ENCODE measurements at regions not wholly inside any gene's neighbourhood (a gene's known extent, or its start where the extent isn't known, plus 50 kb on each side); places are given as distances from the start of the nearest gene placed in this dataset.

- no CpG with 5 or more reads among the region's 2 CpGs for WGBS (ENCODE audit: insufficient coverage)
- POLR2A ChIA-PET, result no interaction called here
Measured at GRCh38 chr13:64767054-64767453, 2463.1 kb downstream of the PCDH9 start.

GRCh38 chr13:64765636-64766035, 2464.5 kb downstream of the PCDH9 start:
- Histone ChIP-seq H3K36me3 (ENCODE audit: control insufficient read depth in 4 of 4, insufficient read depth in 4 of 4, low read length in 3 of 4) (no peaks in the 10 kb centered on the region), H3K27me3 (replicated peaks in 2 of 5; ENCODE audit: control insufficient read depth in 4 of 5, insufficient read depth in 5 of 5, low read length in 4 of 5) (no peaks in the 10 kb centered on the region), H3K27ac (ENCODE audit: insufficient read depth in 1 of 2, low read depth in 1 of 2, low read length in 2 of 2, poor library complexity in 1 of 2, severe bottlenecking in 2 of 2) (no peak overlapping the region), H3K4me3 (ENCODE audit: control insufficient read depth in 1 of 7, extremely low read depth in 1 of 7, insufficient read depth in 4 of 7, low read depth in 2 of 7, low read length in 6 of 7) (no peak overlapping the region), H3K9me3 (ENCODE audit: control extremely low read depth in 1 of 5, control insufficient read depth in 4 of 5, insufficient read depth in 2 of 5, low read depth in 1 of 5, low read length in 4 of 5) (no peaks in the 10 kb centered on the region), H3K4me1 (ENCODE audit: control extremely low read depth in 1 of 4, control insufficient read depth in 4 of 4, insufficient read depth in 4 of 4, low read length in 3 of 4) (no peaks in the 10 kb centered on the region)
- ChIA-PET POLR2A (no interaction called here), CTCF (no interaction called here)
- no peak for DNase-seq

More at GRCh38 chr13:64767054-64767453, 2463.1 kb downstream of the PCDH9 start:
- Histone ChIP-seq H3K4me1 (ENCODE audit: control extremely low read depth in 1 of 4, control insufficient read depth in 4 of 4, insufficient read depth in 4 of 4, low read length in 3 of 4) (no peaks in the 10 kb centered on the region), H3K4me3 (ENCODE audit: control insufficient read depth in 1 of 7, extremely low read depth in 1 of 7, insufficient read depth in 4 of 7, low read depth in 2 of 7, low read length in 6 of 7) (no peak overlapping the region), H3K27ac (ENCODE audit: insufficient read depth in 1 of 2, low read depth in 1 of 2, low read length in 2 of 2, poor library complexity in 1 of 2, severe bottlenecking in 2 of 2) (no peak overlapping the region), H3K36me3 (ENCODE audit: control insufficient read depth in 4 of 4, insufficient read depth in 4 of 4, low read length in 3 of 4) (no peaks in the 10 kb centered on the region), H3K27me3 (replicated peaks in 2 of 5; ENCODE audit: control insufficient read depth in 4 of 5, insufficient read depth in 5 of 5, low read length in 4 of 5) (no peaks in the 10 kb centered on the region), H3K9me3 (ENCODE audit: control extremely low read depth in 1 of 5, control insufficient read depth in 4 of 5, insufficient read depth in 2 of 5, low read depth in 1 of 5, low read length in 4 of 5) (no peaks in the 10 kb centered on the region)
- no peak for DNase-seq
- CTCF ChIA-PET, result interaction anchor here (1.1 kb wide), 1 partner anchor 29 kb away, joined by 4 read pairs; no protein-coding TSS in a partner anchor

GRCh38 chr13:64758521-64759244, 2471.5 kb downstream of the PCDH9 start:
- ChIA-PET POLR2A (no interaction called here), CTCF (no interaction called here)
- no peak overlapping the region for H3K27ac ChIP-seq (ENCODE audit: insufficient read depth in 1 of 2, low read depth in 1 of 2, low read length in 2 of 2, poor library complexity in 1 of 2, severe bottlenecking in 2 of 2)
- no peaks in the 10 kb centered on the region for H3K9me3 ChIP-seq (ENCODE audit: control extremely low read depth in 1 of 5, control insufficient read depth in 4 of 5, insufficient read depth in 2 of 5, low read depth in 1 of 5, low read length in 4 of 5)
- WGBS (ENCODE audit: insufficient coverage), result no CpG with 5 or more reads among the region's 1 CpG
- no peak for DNase-seq
- no peak overlapping the region for H3K4me3 ChIP-seq (ENCODE audit: control insufficient read depth in 1 of 7, extremely low read depth in 1 of 7, insufficient read depth in 4 of 7, low read depth in 2 of 7, low read length in 6 of 7)
- no peaks in the 10 kb centered on the region for H3K36me3 ChIP-seq (ENCODE audit: control insufficient read depth in 4 of 4, insufficient read depth in 4 of 4, low read length in 3 of 4)
- no peaks in the 10 kb centered on the region for H3K27me3 ChIP-seq (replicated peaks in 2 of 5; ENCODE audit: control insufficient read depth in 4 of 5, insufficient read depth in 5 of 5, low read length in 4 of 5)
- H3K4me1 ChIP-seq (ENCODE audit: control extremely low read depth in 1 of 4, control insufficient read depth in 4 of 4, insufficient read depth in 4 of 4, low read length in 3 of 4), result no peaks in the 10 kb centered on the region

- no peaks in the 10 kb centered on the region for H3K36me3 ChIP-seq (ENCODE audit: control insufficient read depth in 4 of 4, insufficient read depth in 4 of 4, low read length in 3 of 4)
- no peak overlapping the region for H3K4me3 ChIP-seq (ENCODE audit: control insufficient read depth in 1 of 7, extremely low read depth in 1 of 7, insufficient read depth in 4 of 7, low read depth in 2 of 7, low read length in 6 of 7)
- H3K27ac ChIP-seq (ENCODE audit: insufficient read depth in 1 of 2, low read depth in 1 of 2, low read length in 2 of 2, poor library complexity in 1 of 2, severe bottlenecking in 2 of 2), result no peak overlapping the region
- ChIA-PET CTCF (no interaction called here), POLR2A (no interaction called here)
- no peaks in the 10 kb centered on the region for H3K4me1 ChIP-seq (ENCODE audit: control extremely low read depth in 1 of 4, control insufficient read depth in 4 of 4, insufficient read depth in 4 of 4, low read length in 3 of 4)
- H3K27me3 ChIP-seq (replicated peaks in 2 of 5; ENCODE audit: control insufficient read depth in 4 of 5, insufficient read depth in 5 of 5, low read length in 4 of 5), result no peaks in the 10 kb centered on the region
- no peak for DNase-seq
- no CpG with 5 or more reads among the region's 1 CpG for WGBS (ENCODE audit: insufficient coverage)
- H3K9me3 ChIP-seq (ENCODE audit: control extremely low read depth in 1 of 5, control insufficient read depth in 4 of 5, insufficient read depth in 2 of 5, low read depth in 1 of 5, low read length in 4 of 5), result no peaks in the 10 kb centered on the region
Measured at GRCh38 chr13:64756621-64757020, 2473.5 kb downstream of the PCDH9 start.

- H3K4me3 ChIP-seq (ENCODE audit: control insufficient read depth in 1 of 7, extremely low read depth in 1 of 7, insufficient read depth in 4 of 7, low read depth in 2 of 7, low read length in 6 of 7), result no peak overlapping the region
- POLR2A ChIA-PET, result no interaction called here
- no peak overlapping the region for H3K27ac ChIP-seq (ENCODE audit: insufficient read depth in 1 of 2, low read depth in 1 of 2, low read length in 2 of 2, poor library complexity in 1 of 2, severe bottlenecking in 2 of 2)
- WGBS (ENCODE audit: insufficient coverage), result 92% methylated on average over 3 of the region's 3 CpGs
- no peaks in the 10 kb centered on the region for H3K27me3 ChIP-seq (replicated peaks in 2 of 5; ENCODE audit: control insufficient read depth in 4 of 5, insufficient read depth in 5 of 5, low read length in 4 of 5)
- CTCF ChIA-PET, result no interaction called here
- DNase-seq, result no peak
- H3K4me1 ChIP-seq (ENCODE audit: control extremely low read depth in 1 of 4, control insufficient read depth in 4 of 4, insufficient read depth in 4 of 4, low read length in 3 of 4), result no peaks in the 10 kb centered on the region
- no peaks in the 10 kb centered on the region for H3K36me3 ChIP-seq (ENCODE audit: control insufficient read depth in 4 of 4, insufficient read depth in 4 of 4, low read length in 3 of 4)
- no peaks in the 10 kb centered on the region for H3K9me3 ChIP-seq (ENCODE audit: control extremely low read depth in 1 of 5, control insufficient read depth in 4 of 5, insufficient read depth in 2 of 5, low read depth in 1 of 5, low read length in 4 of 5)
Measured at GRCh38 chr13:64755961-64756360, 2474.2 kb downstream of the PCDH9 start.

- H3K36me3 ChIP-seq (ENCODE audit: control insufficient read depth in 4 of 4, insufficient read depth in 4 of 4, low read length in 3 of 4), result no peaks in the 10 kb centered on the region
- no peak for DNase-seq
- no peak overlapping the region for H3K4me3 ChIP-seq (ENCODE audit: control insufficient read depth in 1 of 7, extremely low read depth in 1 of 7, insufficient read depth in 4 of 7, low read depth in 2 of 7, low read length in 6 of 7)
- no CpG with 5 or more reads among the region's 2 CpGs for WGBS (ENCODE audit: insufficient coverage)
- no peaks in the 10 kb centered on the region for H3K27me3 ChIP-seq (replicated peaks in 2 of 5; ENCODE audit: control insufficient read depth in 4 of 5, insufficient read depth in 5 of 5, low read length in 4 of 5)
- no peaks in the 10 kb centered on the region for H3K4me1 ChIP-seq (ENCODE audit: control extremely low read depth in 1 of 4, control insufficient read depth in 4 of 4, insufficient read depth in 4 of 4, low read length in 3 of 4)
- ChIA-PET POLR2A (no interaction called here), CTCF (no interaction called here)
- H3K9me3 ChIP-seq (ENCODE audit: control extremely low read depth in 1 of 5, control insufficient read depth in 4 of 5, insufficient read depth in 2 of 5, low read depth in 1 of 5, low read length in 4 of 5), result no peaks in the 10 kb centered on the region
- H3K27ac ChIP-seq (ENCODE audit: insufficient read depth in 1 of 2, low read depth in 1 of 2, low read length in 2 of 2, poor library complexity in 1 of 2, severe bottlenecking in 2 of 2), result no peak overlapping the region
Measured at GRCh38 chr13:64753233-64754000, 2476.7 kb downstream of the PCDH9 start.

- H3K9me3 ChIP-seq (ENCODE audit: control extremely low read depth in 1 of 5, control insufficient read depth in 4 of 5, insufficient read depth in 2 of 5, low read depth in 1 of 5, low read length in 4 of 5), result no peaks in the 10 kb centered on the region
- no peaks in the 10 kb centered on the region for H3K4me1 ChIP-seq (ENCODE audit: control extremely low read depth in 1 of 4, control insufficient read depth in 4 of 4, insufficient read depth in 4 of 4, low read length in 3 of 4)
- DNase-seq, result no peak
- WGBS (ENCODE audit: insufficient coverage), result 100% methylated on average over 1 of the region's 4 CpGs
- H3K36me3 ChIP-seq (ENCODE audit: control insufficient read depth in 4 of 4, insufficient read depth in 4 of 4, low read length in 3 of 4), result no peaks in the 10 kb centered on the region
- H3K27me3 ChIP-seq (replicated peaks in 2 of 5; ENCODE audit: control insufficient read depth in 4 of 5, insufficient read depth in 5 of 5, low read length in 4 of 5), result no peaks in the 10 kb centered on the region
- H3K27ac ChIP-seq (ENCODE audit: insufficient read depth in 1 of 2, low read depth in 1 of 2, low read length in 2 of 2, poor library complexity in 1 of 2, severe bottlenecking in 2 of 2), result no peak overlapping the region
- ChIA-PET CTCF (no interaction called here), POLR2A (no interaction called here)
- no peak overlapping the region for H3K4me3 ChIP-seq (ENCODE audit: control insufficient read depth in 1 of 7, extremely low read depth in 1 of 7, insufficient read depth in 4 of 7, low read depth in 2 of 7, low read length in 6 of 7)
Measured at GRCh38 chr13:64749301-64749700, 2480.8 kb downstream of the PCDH9 start.
